GM21447 (cell line): ENCODE measurements at regions not wholly inside any gene's neighbourhood (a gene's known extent, or its start where the extent isn't known, plus 50 kb on each side); places are given as distances from the start of the nearest gene placed in this dataset.

Experiments
- ATAC-seq: cut with Tn5 transposase; IDR thresholded peaks from one replicate; pipeline ENCODE4 v1.9.1; 2021; ENCODE audit not compliant: unreplicated experiment

- ATAC-seq = no peak
Observed at GRCh38 chr13:39856714-39857113, 201.3 kb downstream of the COG6 start.

- ATAC-seq = no peak
Observed at GRCh38 chr13:39858794-39859193, 203.3 kb downstream of the COG6 start.

- ATAC-seq = no peak
Observed at GRCh38 chr13:39859898-39860297, 204.4 kb downstream of the COG6 start.

DNA sequence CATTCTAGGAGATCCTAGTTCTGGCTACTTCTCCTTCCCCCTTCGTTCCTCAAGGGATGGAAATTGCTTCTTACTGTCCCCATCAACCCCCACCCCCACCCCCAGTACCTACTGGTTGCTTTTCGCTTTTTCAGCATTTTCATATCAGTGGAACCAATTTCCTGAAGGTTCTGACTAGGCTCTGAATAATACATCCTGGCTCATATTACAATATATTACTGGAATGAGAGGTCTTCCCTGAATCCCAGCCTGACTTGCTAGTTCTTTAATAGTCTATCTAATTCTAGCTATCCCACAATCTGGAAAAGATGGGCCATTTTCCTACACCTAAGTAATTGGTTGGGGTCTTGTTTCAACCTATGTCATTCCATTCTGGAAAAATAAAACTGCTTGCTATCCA is 207.4 kb downstream of the COG6 start:
- no peak for ATAC-seq

DNA sequence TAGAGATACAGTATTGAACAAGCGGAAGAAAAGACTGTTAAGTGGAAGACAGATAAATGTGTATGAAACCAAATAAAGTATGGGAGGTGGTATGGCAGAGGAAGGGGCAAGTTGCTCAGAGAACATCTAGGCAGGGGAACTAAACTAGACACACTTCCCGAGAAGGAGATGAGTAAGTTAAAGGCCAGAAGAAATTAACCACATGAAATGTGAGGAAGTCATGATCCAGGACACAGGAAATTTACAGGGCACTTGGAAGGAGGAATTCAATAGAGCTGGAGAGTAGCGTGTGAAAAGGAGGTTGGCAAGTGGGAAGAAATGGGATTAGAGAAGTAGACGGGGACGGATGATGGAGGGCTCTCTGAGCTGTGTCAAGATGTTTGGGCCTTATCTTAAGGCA is 208.8 kb downstream of the COG6 start:
- no peak for ATAC-seq

GRCh38 chr13:39866722-39867121 is 211.3 kb downstream of the COG6 start:
- ATAC-seq = no peak

GRCh38 chr13:39867807-39868206 is 212.3 kb downstream of the COG6 start:
- ATAC-seq = no peak

DNA sequence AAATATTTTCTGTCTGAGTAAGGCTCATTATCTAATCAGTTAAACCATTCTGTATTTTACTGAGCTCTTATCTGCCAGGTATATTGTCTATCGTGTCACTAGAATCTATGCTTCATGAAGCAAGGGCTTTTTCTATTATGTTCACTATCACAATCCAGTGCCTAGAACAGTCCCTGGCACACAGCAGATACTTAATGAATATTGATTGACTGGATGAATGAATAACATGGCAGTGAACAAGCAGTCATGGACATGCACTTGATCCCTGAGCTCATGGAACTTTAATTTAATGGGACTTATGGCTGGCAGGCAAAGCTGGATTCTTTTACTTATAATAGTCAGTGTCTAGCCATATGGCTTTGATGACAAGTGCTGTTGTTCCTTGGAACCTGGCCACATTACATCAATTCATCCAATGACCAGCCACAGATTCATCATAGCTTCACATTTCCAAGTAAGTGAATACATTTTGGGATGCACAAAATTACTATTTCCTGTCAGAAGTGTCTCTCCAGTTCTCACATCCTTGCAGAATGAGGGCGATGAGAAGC is 214.8 kb downstream of the COG6 start:
- ATAC-seq = no peak

- ATAC-seq = no peak
Observed at GRCh38 chr13:39874331-39875053, 219.0 kb downstream of the COG6 start.

DNA sequence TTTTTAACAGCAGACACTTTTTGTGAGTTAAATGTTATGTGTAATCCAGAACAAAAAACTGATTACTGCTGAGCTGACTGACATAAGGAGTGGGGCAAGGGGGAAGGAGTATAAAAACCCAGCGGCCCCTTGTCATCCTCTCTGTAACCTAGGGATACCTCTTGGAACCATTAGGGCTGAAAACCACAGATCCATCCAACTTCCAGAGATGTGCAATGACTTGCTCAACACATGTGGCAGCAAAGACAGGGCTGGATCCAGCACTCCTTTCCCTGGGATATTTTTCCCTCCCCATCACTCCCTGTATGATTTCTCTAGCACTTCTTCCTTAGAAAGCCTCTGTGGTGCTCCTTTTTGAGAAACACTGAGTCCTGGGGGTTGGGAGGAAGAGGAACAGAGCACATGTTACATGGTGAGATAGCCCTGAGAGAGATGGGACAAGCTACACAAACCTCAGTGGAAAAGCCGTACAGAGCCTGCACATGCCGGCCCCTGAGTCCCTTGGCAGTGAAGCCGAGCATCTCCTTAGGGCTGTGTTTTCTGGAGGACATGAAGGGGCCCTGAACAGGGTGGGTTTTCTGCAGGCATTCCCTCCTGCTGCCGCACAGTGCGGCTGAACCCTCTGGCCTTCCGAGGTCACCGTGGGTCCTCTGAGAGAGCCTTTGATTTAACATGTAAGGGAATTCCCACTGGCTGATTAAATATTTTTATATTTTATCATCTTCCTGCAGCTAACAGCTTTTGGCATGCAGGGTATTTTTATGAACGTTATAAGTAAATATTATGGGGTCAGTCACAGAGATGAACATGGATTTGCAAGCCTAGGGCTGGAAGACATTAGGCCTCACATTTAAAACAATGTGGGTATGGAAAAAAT is 219.9 kb downstream of the COG6 start:
- ATAC-seq = no peak

DNA sequence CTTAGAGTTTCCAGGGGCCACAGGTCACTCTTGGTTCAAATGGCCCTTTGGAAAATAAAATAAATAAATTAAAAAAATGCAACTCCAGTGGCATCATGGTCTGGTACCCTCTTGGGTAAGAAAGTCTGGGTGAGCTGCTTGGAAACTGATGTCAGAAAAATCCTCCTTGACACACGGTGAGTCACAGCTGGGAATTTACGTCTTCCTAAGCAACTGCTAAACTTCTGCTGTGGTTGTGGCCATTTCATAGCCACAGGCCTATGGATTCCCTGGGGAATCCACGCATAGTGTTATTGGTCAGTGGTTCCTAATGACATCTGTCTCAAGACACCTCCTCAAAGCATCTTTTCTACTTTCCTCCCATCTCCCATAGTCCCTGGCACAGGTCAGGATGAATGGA is 220.8 kb downstream of the COG6 start:
- no peak for ATAC-seq

- no peak for ATAC-seq
Observed at GRCh38 chr13:39877134-39877533, 221.7 kb downstream of the COG6 start.

- ATAC-seq = no peak
Observed at GRCh38 chr13:39879286-39880035, 224.0 kb downstream of the COG6 start.

- no peak for ATAC-seq
Observed at GRCh38 chr13:39881383-39881782, 225.9 kb downstream of the COG6 start.

DNA sequence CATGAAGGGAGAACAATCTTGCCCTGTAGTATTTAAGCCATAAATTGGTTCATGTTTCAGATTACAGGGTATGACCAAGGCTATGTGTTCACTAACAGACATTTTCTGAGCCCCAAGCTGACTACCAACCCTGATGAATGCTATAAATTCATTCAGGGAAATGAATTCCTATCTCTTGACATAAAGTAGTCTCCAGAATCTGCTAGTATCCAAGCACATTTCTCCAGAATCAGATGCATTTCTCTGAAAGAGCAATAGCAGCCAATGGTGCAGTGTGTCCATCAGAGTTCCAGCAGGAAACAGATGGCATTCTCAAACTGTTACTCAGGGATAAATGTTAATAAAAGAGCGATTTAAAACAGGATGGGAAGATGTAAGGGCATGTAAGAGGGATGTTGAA is 226.4 kb downstream of the COG6 start:
- no peak for ATAC-seq

DNA sequence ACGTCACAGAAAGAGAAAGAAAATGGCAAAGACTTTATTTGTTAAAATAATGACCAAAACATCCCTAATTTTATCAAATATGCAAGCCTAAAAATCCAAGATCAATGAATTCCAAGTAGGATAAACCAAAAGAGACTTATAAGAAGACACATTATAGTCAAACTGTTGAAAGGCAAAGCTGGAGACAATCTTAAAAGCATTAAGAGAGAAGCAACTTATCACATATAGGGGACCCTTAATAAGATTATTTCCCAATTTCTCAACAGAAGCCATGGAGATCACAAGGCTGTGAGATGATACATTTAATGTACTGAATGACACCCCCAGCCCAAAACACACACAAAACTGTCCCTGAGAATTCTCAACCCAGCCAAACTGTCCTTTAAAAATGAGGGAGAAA is 228.7 kb downstream of the COG6 start:
- no peak for ATAC-seq

DNA sequence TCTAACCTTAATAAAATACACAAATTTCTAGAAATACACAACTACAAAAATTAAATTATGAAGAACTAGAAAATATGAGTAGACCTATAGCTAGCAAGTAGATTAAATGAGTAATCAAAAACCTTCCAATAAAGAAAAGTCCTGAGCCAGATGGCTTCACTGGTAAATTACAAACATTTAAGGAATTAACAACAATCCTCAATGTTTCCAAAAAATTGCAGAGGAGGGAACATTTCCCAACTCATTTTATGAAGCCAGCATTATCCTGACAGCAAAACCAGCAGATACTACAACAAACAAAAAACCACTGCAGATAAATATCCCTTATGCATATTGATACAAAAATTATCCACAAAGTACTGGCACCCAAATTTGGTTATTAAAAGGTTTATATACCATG is 230.9 kb downstream of the COG6 start:
- no peak for ATAC-seq

- no peak for ATAC-seq
Observed at GRCh38 chr13:39887387-39887786, 231.9 kb downstream of the COG6 start.

DNA sequence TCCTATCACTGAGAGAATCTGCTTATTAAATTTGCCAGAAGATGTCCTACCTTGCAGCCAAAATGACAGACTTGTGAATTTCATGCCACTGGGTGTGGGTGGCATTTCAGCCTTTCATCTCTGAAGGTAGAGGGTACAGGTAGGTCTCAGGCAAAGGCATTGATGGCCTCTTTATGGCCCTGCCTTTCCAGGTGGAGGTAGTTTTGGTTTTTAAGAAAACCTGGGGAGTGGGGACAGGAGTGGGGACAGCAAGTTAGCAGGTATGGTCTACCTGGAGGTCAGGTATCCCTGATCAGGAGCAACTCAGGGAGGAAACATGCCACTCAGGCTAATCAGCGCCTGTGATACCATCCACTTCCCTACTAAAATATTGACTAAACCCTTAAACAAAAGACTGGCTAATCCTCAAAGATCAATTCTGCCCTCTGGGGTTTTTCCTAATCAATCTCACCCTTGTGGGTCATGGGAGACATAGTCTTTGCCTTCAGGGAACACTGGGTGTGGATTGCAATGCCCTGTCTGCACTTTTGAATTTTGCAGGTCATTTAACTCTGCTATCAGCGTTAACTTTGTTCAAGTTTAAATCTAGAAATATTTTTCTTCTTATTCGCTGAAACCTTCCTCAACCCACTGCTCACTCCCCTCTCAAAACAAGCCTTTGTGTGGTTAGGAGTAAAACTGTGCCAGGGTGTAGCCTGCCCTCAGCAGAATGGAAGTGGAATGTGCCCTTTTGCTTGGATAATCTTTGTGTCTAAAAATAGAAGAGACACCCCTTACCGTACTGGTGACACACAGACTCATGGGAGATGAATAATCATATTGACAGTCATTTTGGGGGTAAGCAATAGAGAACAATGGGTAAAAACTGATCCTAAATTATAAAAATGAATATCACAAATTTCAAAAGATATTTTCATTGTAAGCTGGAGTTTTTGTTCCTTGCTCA is 233.7 kb downstream of the COG6 start:
- no peak for ATAC-seq

DNA sequence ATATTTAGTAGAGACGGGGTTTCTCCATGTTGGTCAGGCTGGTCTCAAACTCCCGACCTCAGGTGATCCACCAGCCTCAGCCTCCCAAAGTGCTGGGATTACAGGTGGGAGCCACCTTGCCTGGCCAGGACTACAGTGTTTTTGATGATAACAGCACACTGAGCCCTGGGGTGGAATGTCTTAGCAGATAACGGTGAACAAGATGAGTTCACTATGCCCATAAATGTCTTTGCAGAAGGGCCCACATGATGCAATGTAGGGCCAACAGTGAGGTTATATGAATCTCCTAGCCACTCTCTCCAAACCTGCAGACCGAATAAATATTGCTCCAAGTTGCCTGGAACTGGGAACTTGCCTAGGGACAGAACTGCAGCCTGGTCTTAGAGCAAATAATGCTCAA is 235.1 kb downstream of the COG6 start:
- no peak for ATAC-seq
